ENCODE measurements at regions not wholly inside any gene's neighbourhood (a gene's known extent, or its start where the extent isn't known, plus 50 kb on each side); places are given as distances from the start of the nearest gene placed in this dataset.

- no peak for DNase-seq
These were observed 746.1 kb upstream of the LRRC4C start for GRCh38 chr11:42205518-42205917.

- no peak for DNase-seq
These were observed 766.2 kb upstream of the LRRC4C start for GRCh38 chr11:42225664-42226063.

- no peak for DNase-seq
These were observed 773.2 kb upstream of the LRRC4C start for GRCh38 chr11:42232673-42233072.

- no peak for DNase-seq
These were observed 775.0 kb upstream of the LRRC4C start for GRCh38 chr11:42234451-42234951.

GRCh38 chr11:42237701-42238235 is 778.3 kb upstream of the LRRC4C start:
- no peak for DNase-seq

- no peak for DNase-seq
These were observed 779.7 kb upstream of the LRRC4C start for GRCh38 chr11:42239188-42239587.

- no peak for DNase-seq
These were observed 783.9 kb upstream of the LRRC4C start for GRCh38 chr11:42243385-42243784.

- DNase-seq = no peak
These were observed 784.9 kb upstream of the LRRC4C start for GRCh38 chr11:42244376-42244775.

GRCh38 chr11:42249401-42249800 is 789.9 kb upstream of the LRRC4C start:
- DNase-seq = no peak

GRCh38 chr11:42249956-42250355 is 790.5 kb upstream of the LRRC4C start:
- DNase-seq = no peak

GRCh38 chr11:42251984-42252383 is 792.5 kb upstream of the LRRC4C start:
- no peak for DNase-seq

- no peak for DNase-seq
These were observed 793.7 kb upstream of the LRRC4C start for GRCh38 chr11:42253156-42253555.

- no peak for DNase-seq
These were observed 796.5 kb upstream of the LRRC4C start for GRCh38 chr11:42255906-42256305.

GRCh38 chr11:42257534-42257933 is 798.1 kb upstream of the LRRC4C start:
- no peak for DNase-seq

GRCh38 chr11:42265072-42265471 is 805.6 kb upstream of the LRRC4C start:
- no peak for DNase-seq

- DNase-seq = no peak
These were observed 811.9 kb upstream of the LRRC4C start for GRCh38 chr11:42271306-42271705.

GRCh38 chr11:42273977-42274376 is 814.5 kb upstream of the LRRC4C start:
- DNase-seq = no peak

GRCh38 chr11:42296910-42297309 is 837.5 kb upstream of the LRRC4C start:
- no peak for DNase-seq

GRCh38 chr11:42299780-42300179 is 840.3 kb upstream of the LRRC4C start:
- no peak for DNase-seq

- DNase-seq = no peak
These were observed 842.3 kb upstream of the LRRC4C start for GRCh38 chr11:42301777-42302176.

- no peak for DNase-seq
These were observed 852.1 kb upstream of the LRRC4C start for GRCh38 chr11:42311514-42311913.

- DNase-seq = no peak
These were observed 852.5 kb upstream of the LRRC4C start for GRCh38 chr11:42311944-42312343.

- no peak for DNase-seq
These were observed 855.8 kb upstream of the LRRC4C start for GRCh38 chr11:42315267-42315666.

GRCh38 chr11:42315846-42316245 is 856.4 kb upstream of the LRRC4C start:
- DNase-seq = no peak

GRCh38 chr11:42319921-42320320 is 860.5 kb upstream of the LRRC4C start:
- DNase-seq = no peak

Data from T-helper 1 cell (primary cell).